Breast epithelium (tissue), 3 donors: ENCODE measurements at regions not wholly inside any gene's neighbourhood (a gene's known extent, or its start where the extent isn't known, plus 50 kb on each side); places are given as distances from the start of the nearest gene placed in this dataset.

Experiments used
- POLR2A ChIP-seq: fragments of 450-650 bp; IDR thresholded peaks from one replicate; pipeline ENCODE4 v1.6.1; 2016; ENCODE audit warnings: antibody characterized with exemption, mild to moderate bottlenecking, moderate library complexity
- POLR2AphosphoS5 ChIP-seq, 3 donors: sonication (generic); formaldehyde crosslinking; IDR thresholded peaks; one replicate each; pipeline ENCODE4 v1.6.1; 2017; ENCODE audit warnings: antibody characterized with exemption in 3 of 3
- TF ChIP-seq, protein P1 (sequence below), 3 donors: fragments of 450-650 bp; IDR thresholded peaks; one replicate each; pipeline ENCODE4 v1.5.1; 2016 to 2017; ENCODE audit warnings: antibody characterized with exemption in 3 of 3, mild to moderate bottlenecking in 3 of 3, moderate library complexity in 3 of 3

- TF ChIP-seq, protein P1, sequence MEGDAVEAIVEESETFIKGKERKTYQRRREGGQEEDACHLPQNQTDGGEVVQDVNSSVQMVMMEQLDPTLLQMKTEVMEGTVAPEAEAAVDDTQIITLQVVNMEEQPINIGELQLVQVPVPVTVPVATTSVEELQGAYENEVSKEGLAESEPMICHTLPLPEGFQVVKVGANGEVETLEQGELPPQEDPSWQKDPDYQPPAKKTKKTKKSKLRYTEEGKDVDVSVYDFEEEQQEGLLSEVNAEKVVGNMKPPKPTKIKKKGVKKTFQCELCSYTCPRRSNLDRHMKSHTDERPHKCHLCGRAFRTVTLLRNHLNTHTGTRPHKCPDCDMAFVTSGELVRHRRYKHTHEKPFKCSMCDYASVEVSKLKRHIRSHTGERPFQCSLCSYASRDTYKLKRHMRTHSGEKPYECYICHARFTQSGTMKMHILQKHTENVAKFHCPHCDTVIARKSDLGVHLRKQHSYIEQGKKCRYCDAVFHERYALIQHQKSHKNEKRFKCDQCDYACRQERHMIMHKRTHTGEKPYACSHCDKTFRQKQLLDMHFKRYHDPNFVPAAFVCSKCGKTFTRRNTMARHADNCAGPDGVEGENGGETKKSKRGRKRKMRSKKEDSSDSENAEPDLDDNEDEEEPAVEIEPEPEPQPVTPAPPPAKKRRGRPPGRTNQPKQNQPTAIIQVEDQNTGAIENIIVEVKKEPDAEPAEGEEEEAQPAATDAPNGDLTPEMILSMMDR (IDR thresholded peaks at IDR 0.05): no peak
- no peak for TF ChIP-seq POLR2A
- TF ChIP-seq POLR2AphosphoS5 (IDR thresholded peaks at IDR 0.05): no peak
Measured at GRCh38 chr14:43155924-43156323, 1351.2 kb downstream of the FSCB start.
